CD4-positive, alpha-beta T cell (primary cell): ENCODE measurements at regions not wholly inside any gene's neighbourhood (a gene's known extent, or its start where the extent isn't known, plus 50 kb on each side); places are given as distances from the start of the nearest gene placed in this dataset.
A peak's percentile ranks its signal among the peaks of the same experiment; 100 is the strongest.
"Not testable (repeated sequence)": the region's sequence is repeated elsewhere in the genome, so short reads cannot be mapped to it uniquely, and the experiment has no call there.

ENCODE experiments used
- ATAC-seq: fragments of 200-7000 bp; cut with Tn5 transposase; one replicate; pipeline ENCODE4 v1.10.0; 2022; ENCODE audit warnings: mild to moderate bottlenecking; ENCODE audit not compliant: poor library complexity
- CTCF ChIA-PET: fragments of 350-600 bp; sonication (Branson Sonifier 250); formaldehyde crosslinking; loops from one replicate; lab custom pipeline; 2021; ENCODE audit warnings: antibody characterized with exemption, inconsistent platforms; lab: Charles Lee
- POLR2A ChIA-PET: fragments of 350-600 bp; sonication (Branson Sonifier 250); formaldehyde crosslinking; loops from one replicate; lab custom pipeline; 2021; ENCODE audit warnings: antibody characterized with exemption, inconsistent platforms; lab: Charles Lee
- DNase-seq, 14 experiments: peaks; one replicate each; pipeline ENCODE4 v3.0.0-alpha.2; 2013 to 2020; ENCODE audit warnings: mixed read lengths in 2 of 14
- H3K27ac ChIP-seq, 2 donors: one replicate each; pipeline versions ENCODE4 v1.5.1 to v1.7.0; 2013; ENCODE audit warnings: low read length in 2 of 2, low read depth in 1 of 2, mild to moderate bottlenecking in 1 of 2
- H3K27me3 ChIP-seq, 2 experiments: 1 replicate in 1 of 2; 2 replicates in 1 of 2; pipeline versions ENCODE4 v1.6.1 to v1.7.0; 2013; ENCODE audit warnings: low read length in 2 of 2, control low read depth in 1 of 2, mild to moderate bottlenecking in 1 of 2, moderate library complexity in 1 of 2; ENCODE audit not compliant: insufficient read depth in 2 of 2, control insufficient read depth in 1 of 2
- H3K36me3 ChIP-seq: one replicate; pipeline ENCODE4 v1.6.1; 2013; ENCODE audit warnings: low read length, control low read depth; ENCODE audit not compliant: insufficient read depth
- H3K4me1 ChIP-seq: one replicate; pipeline ENCODE4 v1.6.1; 2013; ENCODE audit warnings: low read length, control low read depth; ENCODE audit not compliant: insufficient read depth
- H3K4me3 ChIP-seq: one replicate; pipeline ENCODE4 v1.5.1; 2013; ENCODE audit warnings: mild to moderate bottlenecking, low read length, moderate library complexity
- H3K9me3 ChIP-seq, 2 experiments: 1 replicate in 1 of 2; 2 replicates in 1 of 2; pipeline versions ENCODE4 v1.6.1 to v1.7.0; 2013; ENCODE audit warnings: low read length in 2 of 2, mild to moderate bottlenecking in 2 of 2, control low read depth in 1 of 2, moderate library complexity in 1 of 2; ENCODE audit not compliant: control insufficient read depth in 1 of 2, insufficient read depth in 1 of 2
- H3K27ac Mint-ChIP-seq: one replicate; pipeline ENCODE4 v1.8.0; 2020; ENCODE audit warnings: mixed read lengths
- H3K27me3 Mint-ChIP-seq: one replicate; pipeline ENCODE4 v1.8.0; 2021; ENCODE audit warnings: mixed read lengths
- H3K36me3 Mint-ChIP-seq: one replicate; pipeline ENCODE4 v1.8.0; 2021; ENCODE audit warnings: low read depth, mixed read lengths
- H3K4me1 Mint-ChIP-seq: one replicate; pipeline ENCODE4 v1.8.0; 2021; ENCODE audit warnings: low read depth, mixed read lengths
- H3K4me3 Mint-ChIP-seq: one replicate; pipeline ENCODE4 v1.8.0; 2020; ENCODE audit warnings: mild to moderate bottlenecking, mixed read lengths
- H3K9me3 Mint-ChIP-seq: one replicate; pipeline ENCODE4 v1.8.0; 2020; ENCODE audit warnings: mixed read lengths
- intact Hi-C, 2 experiments: fragments of 100-400 bp; cut with DNase I in 1 of 2; cut with micrococcal nuclease in 1 of 2; formaldehyde crosslinking; loops; one replicate each; pipeline versions ENCODE4 v1.15.1 to v1.9.0; 2023 to 2025; cut with DNase I, micrococcal nuclease
- TF ChIP-seq, protein P1 (sequence below): fragments of 200-600 bp; IDR thresholded peaks from one replicate; pipeline ENCODE4 v1.8.0; 2022; ENCODE audit warnings: antibody characterized with exemption, mild to moderate bottlenecking

DNA sequence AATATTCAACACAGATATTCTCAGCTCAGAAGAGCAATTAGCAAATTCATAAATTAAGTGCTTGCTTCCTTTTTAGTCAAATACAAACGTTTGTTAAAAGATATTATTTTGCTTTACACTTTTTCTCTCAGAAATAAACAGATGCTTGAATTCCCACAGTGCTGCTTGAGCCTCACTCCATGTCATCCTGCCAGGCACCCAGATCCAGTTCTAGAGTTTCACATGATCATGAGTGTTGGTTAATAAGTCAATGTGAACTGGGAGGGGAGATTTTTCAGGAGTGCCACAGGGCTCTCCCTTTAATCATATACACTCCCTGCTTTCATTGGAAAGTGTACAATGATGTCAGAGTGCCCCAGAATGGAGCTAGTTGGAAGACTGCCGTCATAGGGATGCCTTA is 69.7 kb upstream of the TP53BP2 start:
- H3K36me3 Mint-ChIP-seq, H3K27ac Mint-ChIP-seq, POLR2A ChIA-PET, H3K4me3 ChIP-seq, H3K4me1 Mint-ChIP-seq, H3K9me3 Mint-ChIP-seq, H3K9me3 ChIP-seq, H3K36me3 ChIP-seq, CTCF ChIA-PET, H3K27me3 Mint-ChIP-seq, intact Hi-C loops, ATAC-seq, H3K27me3 ChIP-seq, H3K4me1 ChIP-seq, DNase-seq, H3K27ac ChIP-seq, H3K4me3 Mint-ChIP-seq: not testable (repeated sequence)

- intact Hi-C loops, H3K27ac Mint-ChIP-seq, H3K4me1 ChIP-seq, H3K4me3 Mint-ChIP-seq, CTCF ChIA-PET, H3K4me1 Mint-ChIP-seq, H3K9me3 Mint-ChIP-seq, H3K4me3 ChIP-seq, ATAC-seq, H3K9me3 ChIP-seq, H3K27ac ChIP-seq, POLR2A ChIA-PET, H3K27me3 ChIP-seq, H3K27me3 Mint-ChIP-seq, H3K36me3 Mint-ChIP-seq, H3K36me3 ChIP-seq: not testable (repeated sequence)
- peak in 1 of 14 experiments; percentile 4 for DNase-seq
These were observed 68.0 kb upstream of the TP53BP2 start for GRCh38 chr1:223913715-223914114.

DNA sequence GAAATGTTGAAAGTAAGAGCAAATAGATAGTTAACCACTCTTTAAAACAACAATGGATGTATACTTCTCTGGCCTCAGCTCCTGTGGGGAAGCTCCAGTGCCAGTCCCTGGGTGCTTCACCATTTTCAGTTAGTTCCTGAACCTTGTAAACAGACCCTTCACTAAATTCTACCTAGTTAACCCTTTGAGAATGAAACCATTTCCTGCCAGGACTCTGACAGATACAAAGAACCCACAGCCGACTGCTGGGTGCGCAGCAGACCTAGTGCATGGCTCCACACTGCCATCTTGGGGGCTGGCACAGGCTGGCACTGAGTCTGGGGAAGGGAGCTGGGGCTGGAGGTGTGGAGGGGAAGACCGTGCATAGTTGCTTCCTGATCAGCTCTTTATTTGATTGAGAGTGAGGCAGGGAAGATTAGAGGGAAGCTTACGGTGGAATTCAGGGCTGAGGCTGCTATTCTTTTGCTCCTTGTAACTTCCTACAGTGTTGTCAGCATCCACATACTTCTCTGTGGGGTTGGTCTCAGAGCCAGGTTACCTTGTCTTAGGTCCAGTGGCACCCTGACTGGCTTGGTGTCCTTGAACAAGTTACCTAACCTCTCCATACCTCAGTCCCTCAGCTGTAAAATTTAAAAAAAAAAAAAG is 62.3 kb upstream of the TP53BP2 start:
- not testable (repeated sequence) for H3K9me3 Mint-ChIP-seq, H3K36me3 ChIP-seq, H3K4me1 ChIP-seq, H3K4me1 Mint-ChIP-seq, H3K27me3 Mint-ChIP-seq, H3K27ac Mint-ChIP-seq, H3K36me3 Mint-ChIP-seq, H3K4me3 Mint-ChIP-seq, H3K9me3 ChIP-seq, ATAC-seq, H3K27ac ChIP-seq, H3K4me3 ChIP-seq, H3K27me3 ChIP-seq
- intact Hi-C loops = loop anchor here (5.0 kb wide), 1 partner anchor 96 kb away; no protein-coding TSS in a partner anchor
- ChIA-PET CTCF (interaction anchor here (1.1 to 1.5 kb wide), 2 partner anchors 96 to 159 kb away, joined by 4 to 5 read pairs; no protein-coding TSS in a partner anchor), POLR2A (interaction anchor here (1.0 kb wide), 1 partner anchor 62 kb away, joined by 4 read pairs; the partner anchor contains the start of gene TP53BP2)
- TF ChIP-seq, protein P1, sequence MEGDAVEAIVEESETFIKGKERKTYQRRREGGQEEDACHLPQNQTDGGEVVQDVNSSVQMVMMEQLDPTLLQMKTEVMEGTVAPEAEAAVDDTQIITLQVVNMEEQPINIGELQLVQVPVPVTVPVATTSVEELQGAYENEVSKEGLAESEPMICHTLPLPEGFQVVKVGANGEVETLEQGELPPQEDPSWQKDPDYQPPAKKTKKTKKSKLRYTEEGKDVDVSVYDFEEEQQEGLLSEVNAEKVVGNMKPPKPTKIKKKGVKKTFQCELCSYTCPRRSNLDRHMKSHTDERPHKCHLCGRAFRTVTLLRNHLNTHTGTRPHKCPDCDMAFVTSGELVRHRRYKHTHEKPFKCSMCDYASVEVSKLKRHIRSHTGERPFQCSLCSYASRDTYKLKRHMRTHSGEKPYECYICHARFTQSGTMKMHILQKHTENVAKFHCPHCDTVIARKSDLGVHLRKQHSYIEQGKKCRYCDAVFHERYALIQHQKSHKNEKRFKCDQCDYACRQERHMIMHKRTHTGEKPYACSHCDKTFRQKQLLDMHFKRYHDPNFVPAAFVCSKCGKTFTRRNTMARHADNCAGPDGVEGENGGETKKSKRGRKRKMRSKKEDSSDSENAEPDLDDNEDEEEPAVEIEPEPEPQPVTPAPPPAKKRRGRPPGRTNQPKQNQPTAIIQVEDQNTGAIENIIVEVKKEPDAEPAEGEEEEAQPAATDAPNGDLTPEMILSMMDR = peak; percentile 50
- DNase-seq = peak in 9 of 14 experiments; percentile 6 to 56 (median 16)

- intact Hi-C loops = not testable (repeated sequence)
These were observed 57.5 kb upstream of the TP53BP2 start for GRCh38 chr1:223903221-223903620.

GRCh38 chr1:223899775-223900174 is 54.0 kb upstream of the TP53BP2 start:
- H3K9me3 ChIP-seq, H3K9me3 Mint-ChIP-seq, H3K27me3 Mint-ChIP-seq, H3K4me3 Mint-ChIP-seq, H3K4me3 ChIP-seq, H3K36me3 Mint-ChIP-seq, POLR2A ChIA-PET, ATAC-seq, H3K27ac Mint-ChIP-seq, H3K4me1 ChIP-seq, intact Hi-C loops, H3K27me3 ChIP-seq, H3K27ac ChIP-seq, DNase-seq, H3K36me3 ChIP-seq, H3K4me1 Mint-ChIP-seq, CTCF ChIA-PET: not testable (repeated sequence)

More at GRCh38 chr1:223903221-223903620, 57.5 kb upstream of the TP53BP2 start:
- ATAC-seq, POLR2A ChIA-PET, CTCF ChIA-PET, H3K27me3 Mint-ChIP-seq, H3K4me1 ChIP-seq, H3K27ac Mint-ChIP-seq, H3K27ac ChIP-seq, DNase-seq, H3K4me3 Mint-ChIP-seq, H3K36me3 ChIP-seq, H3K9me3 ChIP-seq, H3K27me3 ChIP-seq, H3K4me1 Mint-ChIP-seq, H3K9me3 Mint-ChIP-seq, H3K4me3 ChIP-seq, H3K36me3 Mint-ChIP-seq: not testable (repeated sequence)

GRCh38 chr1:223897097-223897496 is 51.4 kb upstream of the TP53BP2 start:
- H3K4me3 Mint-ChIP-seq, H3K27me3 ChIP-seq, ATAC-seq, H3K9me3 ChIP-seq, H3K27me3 Mint-ChIP-seq, H3K4me3 ChIP-seq, DNase-seq, H3K9me3 Mint-ChIP-seq, H3K27ac Mint-ChIP-seq, H3K36me3 ChIP-seq, H3K4me1 ChIP-seq, intact Hi-C loops, POLR2A ChIA-PET, H3K4me1 Mint-ChIP-seq, H3K36me3 Mint-ChIP-seq, CTCF ChIA-PET, H3K27ac ChIP-seq: not testable (repeated sequence)
